ENCODE measurements at regions not wholly inside any gene's neighbourhood (a gene's known extent, or its start where the extent isn't known, plus 50 kb on each side); places are given as distances from the start of the nearest gene placed in this dataset.

DNA sequence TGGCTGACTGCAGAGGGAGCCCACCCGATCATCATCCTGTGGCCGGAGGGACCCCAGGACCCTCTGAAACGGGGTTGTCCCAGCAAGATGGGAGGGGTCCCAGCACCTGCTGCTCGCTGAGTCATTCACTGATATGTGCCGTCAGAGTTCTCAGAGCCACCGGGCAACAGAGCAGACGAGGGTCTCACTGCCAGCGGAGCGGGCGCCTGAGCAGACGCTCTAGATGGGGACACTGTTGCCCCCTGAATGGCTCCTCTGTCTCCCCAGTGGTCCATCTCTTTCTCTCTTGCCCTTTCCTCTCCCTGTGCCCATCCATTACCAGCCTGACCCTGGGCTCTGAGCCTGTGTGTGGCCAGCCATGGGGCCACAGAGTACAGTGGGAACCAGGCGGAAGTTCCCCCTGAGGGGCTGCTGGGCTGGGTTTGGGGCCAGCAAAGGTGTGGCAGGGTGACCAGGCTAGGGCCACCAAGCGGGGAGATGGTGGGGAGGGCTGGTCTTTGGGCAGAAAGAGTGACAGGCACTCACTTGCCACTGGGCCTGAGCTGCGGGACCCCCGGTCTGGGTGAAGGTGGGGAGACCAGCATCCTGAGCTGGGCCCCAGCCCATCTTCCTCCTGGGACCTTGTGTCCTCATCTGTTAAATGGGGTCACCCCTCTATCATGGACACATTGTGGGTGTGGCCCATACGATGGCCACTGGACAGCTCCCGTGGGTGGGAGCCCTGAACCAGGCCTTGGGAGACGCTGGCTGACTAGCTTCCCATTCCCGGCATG is 90.9 kb downstream of the HMX1 start:
- H3K4me3 ChIP-seq (ENCODE audit: low read depth in 2 of 2, low read length in 2 of 2) = no peak overlapping the region
- H3K27me3 ChIP-seq (ENCODE audit: control insufficient read depth, insufficient read depth, low read length) = no peaks in the 10 kb centered on the region
- ATAC-seq (no peak), DNase-seq (ENCODE audit: low read depth, low spot score) (no peak)
- no peaks in the 10 kb centered on the region for H3K9me3 ChIP-seq (ENCODE audit: control insufficient read depth, insufficient read depth, low read depth, low read length)
- no TSS peak for BruUV-seq (replicated peaks)
- ChIA-PET POLR2A (no interaction called here), CTCF (no interaction called here)
- in situ Hi-C loops (cut with HindIII; ENCODE audit: low pct_unique_long_range_greater_than_20kb, low sequenced_read_pairs) = no loop called here
- H3K27ac ChIP-seq (ENCODE audit: low read length) = no peak overlapping the region
- H3K36me3 ChIP-seq (ENCODE audit: control insufficient read depth, insufficient read depth, low read length) = no peaks in the 10 kb centered on the region
- intact Hi-C loops (cut with micrococcal nuclease; ENCODE audit: unreplicated experiment) = no loop called here
- no peaks in the 10 kb centered on the region for H3K4me1 ChIP-seq (ENCODE audit: control insufficient read depth, insufficient read depth, low read length)
- TF ChIP-seq TCF7L2 (IDR thresholded peaks at IDR 0.05; ENCODE audit: low read depth, low read length) (no peak), POLR2AphosphoS5 (IDR thresholded peaks at IDR 0.05; ENCODE audit: low read depth, low read length) (no peak), SIN3A (IDR thresholded peaks at IDR 0.05; ENCODE audit: borderline replicate concordance, insufficient read depth, low read depth, low read length) (no peak), CTCF (IDR thresholded peaks at IDR 0.05) (no peak)
- TF ChIP-seq, protein P1, sequence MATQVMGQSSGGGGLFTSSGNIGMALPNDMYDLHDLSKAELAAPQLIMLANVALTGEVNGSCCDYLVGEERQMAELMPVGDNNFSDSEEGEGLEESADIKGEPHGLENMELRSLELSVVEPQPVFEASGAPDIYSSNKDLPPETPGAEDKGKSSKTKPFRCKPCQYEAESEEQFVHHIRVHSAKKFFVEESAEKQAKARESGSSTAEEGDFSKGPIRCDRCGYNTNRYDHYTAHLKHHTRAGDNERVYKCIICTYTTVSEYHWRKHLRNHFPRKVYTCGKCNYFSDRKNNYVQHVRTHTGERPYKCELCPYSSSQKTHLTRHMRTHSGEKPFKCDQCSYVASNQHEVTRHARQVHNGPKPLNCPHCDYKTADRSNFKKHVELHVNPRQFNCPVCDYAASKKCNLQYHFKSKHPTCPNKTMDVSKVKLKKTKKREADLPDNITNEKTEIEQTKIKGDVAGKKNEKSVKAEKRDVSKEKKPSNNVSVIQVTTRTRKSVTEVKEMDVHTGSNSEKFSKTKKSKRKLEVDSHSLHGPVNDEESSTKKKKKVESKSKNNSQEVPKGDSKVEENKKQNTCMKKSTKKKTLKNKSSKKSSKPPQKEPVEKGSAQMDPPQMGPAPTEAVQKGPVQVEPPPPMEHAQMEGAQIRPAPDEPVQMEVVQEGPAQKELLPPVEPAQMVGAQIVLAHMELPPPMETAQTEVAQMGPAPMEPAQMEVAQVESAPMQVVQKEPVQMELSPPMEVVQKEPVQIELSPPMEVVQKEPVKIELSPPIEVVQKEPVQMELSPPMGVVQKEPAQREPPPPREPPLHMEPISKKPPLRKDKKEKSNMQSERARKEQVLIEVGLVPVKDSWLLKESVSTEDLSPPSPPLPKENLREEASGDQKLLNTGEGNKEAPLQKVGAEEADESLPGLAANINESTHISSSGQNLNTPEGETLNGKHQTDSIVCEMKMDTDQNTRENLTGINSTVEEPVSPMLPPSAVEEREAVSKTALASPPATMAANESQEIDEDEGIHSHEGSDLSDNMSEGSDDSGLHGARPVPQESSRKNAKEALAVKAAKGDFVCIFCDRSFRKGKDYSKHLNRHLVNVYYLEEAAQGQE (IDR thresholded peaks at IDR 0.05; ENCODE audit: insufficient read depth in 1 of 2, low read depth in 2 of 2, low read length in 1 of 2) = no peak

DNA sequence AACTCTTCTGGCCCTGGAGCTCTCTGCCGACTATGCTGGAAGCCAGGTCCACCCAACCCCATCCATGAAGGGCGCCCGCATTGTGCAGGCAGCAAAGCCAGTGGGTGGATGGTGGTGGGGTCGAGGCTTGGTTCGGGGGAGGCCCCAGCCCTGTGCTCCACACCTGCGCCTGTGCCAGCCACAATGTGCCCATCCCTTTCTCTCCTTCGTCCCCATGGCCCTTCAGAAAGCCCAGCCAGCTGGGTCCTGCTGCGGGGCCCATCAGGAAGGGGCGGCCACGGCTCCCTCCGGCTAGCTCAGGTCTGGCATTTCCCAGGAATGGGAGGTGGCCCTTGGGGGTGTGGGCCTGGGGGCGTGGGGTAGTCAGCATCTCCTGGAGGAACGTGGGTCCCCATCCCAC is 91.6 kb downstream of the HMX1 start:
- ChIA-PET CTCF (no interaction called here), POLR2A (no interaction called here)
- H3K4me3 ChIP-seq (ENCODE audit: low read depth in 2 of 2, low read length in 2 of 2) = no peak overlapping the region
- no TSS peak for BruUV-seq (replicated peaks)
- H3K4me1 ChIP-seq (ENCODE audit: control insufficient read depth, insufficient read depth, low read length) = no peaks in the 10 kb centered on the region
- no peak for DNase-seq (ENCODE audit: low read depth, low spot score)
- no peaks in the 10 kb centered on the region for H3K36me3 ChIP-seq (ENCODE audit: control insufficient read depth, insufficient read depth, low read length)
- intact Hi-C loops (cut with micrococcal nuclease; ENCODE audit: unreplicated experiment) (no loop called here), in situ Hi-C loops (cut with HindIII; ENCODE audit: low pct_unique_long_range_greater_than_20kb, low sequenced_read_pairs) (no loop called here)
- H3K27ac ChIP-seq (ENCODE audit: low read length) = no peak overlapping the region
- no peak for ATAC-seq
- TF ChIP-seq TCF7L2 (IDR thresholded peaks at IDR 0.05; ENCODE audit: low read depth, low read length) (no peak), POLR2AphosphoS5 (IDR thresholded peaks at IDR 0.05; ENCODE audit: low read depth, low read length) (no peak), CTCF (IDR thresholded peaks at IDR 0.05) (no peak)
- no peaks in the 10 kb centered on the region for H3K27me3 ChIP-seq (ENCODE audit: control insufficient read depth, insufficient read depth, low read length)
- no peaks in the 10 kb centered on the region for H3K9me3 ChIP-seq (ENCODE audit: control insufficient read depth, insufficient read depth, low read depth, low read length)
